T1000 (cell line): ENCODE measurements at regions not wholly inside any gene's neighbourhood (a gene's known extent, or its start where the extent isn't known, plus 50 kb on each side); places are given as distances from the start of the nearest gene placed in this dataset.

Experiments used
- DNase-seq: peaks from one replicate; lab custom pipeline; 2025; ENCODE audit warnings: mixed read lengths; lab: John Stamatoyannopoulos, UW

DNA sequence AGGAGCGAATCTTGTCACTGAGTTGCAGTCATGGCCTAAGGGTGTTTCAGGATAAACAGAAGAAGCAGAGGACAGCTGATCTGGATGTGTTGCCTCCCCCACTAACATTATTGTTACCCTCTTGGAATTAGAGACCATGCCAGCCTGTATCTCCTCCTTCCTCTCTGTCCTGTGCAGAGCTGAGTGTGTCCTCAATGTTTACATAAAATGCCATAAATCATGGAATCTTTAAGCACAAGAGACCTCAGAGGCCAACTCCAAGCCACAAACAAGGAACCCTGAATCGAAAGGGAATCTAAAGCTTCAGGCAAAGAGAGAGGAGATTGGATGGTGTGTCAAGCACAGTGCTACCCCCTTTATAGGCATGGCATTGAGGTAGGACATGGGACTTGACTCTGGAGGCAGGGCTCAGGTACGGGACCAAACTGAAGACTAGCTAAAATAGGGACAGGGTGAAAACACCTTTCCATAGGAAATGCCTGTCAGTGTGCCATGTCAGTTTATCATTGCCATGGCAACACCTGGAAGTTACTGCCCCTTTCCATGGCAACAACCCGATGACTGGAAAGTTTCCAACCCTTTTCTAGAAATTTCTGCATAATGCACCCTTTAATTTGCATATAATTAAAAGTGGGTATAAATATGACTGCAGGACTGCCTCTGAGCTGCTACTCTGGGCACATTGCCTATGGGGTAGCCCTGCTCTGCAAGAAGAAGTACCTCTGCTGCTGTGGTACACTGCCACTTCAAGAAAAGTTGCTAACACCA is 489.7 kb downstream of the MIAT start:
- no peak for DNase-seq

GRCh38 chr22:27148055-27148454 is 490.7 kb downstream of the MIAT start:
- no peak for DNase-seq

GRCh38 chr22:27148886-27149470 is 491.6 kb downstream of the MIAT start:
- no peak for DNase-seq

DNA sequence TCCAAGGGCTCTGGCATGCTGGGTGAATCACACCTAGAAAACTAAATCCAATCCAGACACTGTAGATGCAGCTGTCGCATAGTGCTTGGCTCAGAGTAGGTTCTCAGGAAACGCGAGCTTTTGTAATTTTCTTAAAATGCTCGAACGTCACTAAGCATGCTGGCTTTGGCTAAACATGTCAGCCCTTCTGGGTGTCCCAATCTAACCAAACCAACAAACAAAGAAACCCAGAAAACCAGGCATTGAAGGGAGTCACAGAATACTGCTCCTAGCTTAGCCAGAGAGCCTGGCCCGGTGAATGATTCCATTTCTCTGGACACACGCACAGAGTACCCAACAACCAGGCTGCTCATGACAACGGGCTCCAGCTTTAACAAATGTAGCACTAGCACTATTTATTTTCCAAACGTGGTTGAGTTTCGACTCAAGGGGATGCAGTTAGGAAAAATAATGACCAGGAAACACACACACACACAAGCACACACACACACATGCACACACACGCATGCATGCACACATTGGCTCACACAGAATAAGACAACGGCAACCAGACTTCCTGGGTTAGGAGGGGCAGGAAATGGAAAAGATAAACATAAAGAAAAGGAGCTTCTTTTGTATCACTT is 492.6 kb downstream of the MIAT start:
- no peak for DNase-seq

DNA sequence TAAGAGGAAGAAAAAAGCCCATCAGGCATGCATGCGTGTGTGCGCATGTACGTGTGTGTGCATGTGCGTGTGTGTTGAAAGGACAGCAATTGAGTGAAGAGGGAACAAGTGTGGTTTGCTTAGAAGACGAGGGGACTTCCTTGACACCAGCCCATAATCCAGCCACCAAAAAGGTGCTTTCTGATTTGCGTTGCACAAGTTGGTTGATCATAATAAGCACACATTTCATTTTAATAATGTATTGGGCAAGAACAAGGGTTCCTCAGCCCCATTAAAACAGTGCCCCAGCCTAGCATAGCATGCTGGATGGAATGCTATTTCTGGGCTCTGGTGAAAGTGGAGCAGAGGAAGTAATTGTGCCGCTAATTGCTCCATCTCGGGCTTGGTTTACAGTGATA is 493.2 kb downstream of the MIAT start:
- DNase-seq = no peak

- no peak for DNase-seq
Observed at GRCh38 chr22:27151407-27151806, 494.0 kb downstream of the MIAT start.

DNA sequence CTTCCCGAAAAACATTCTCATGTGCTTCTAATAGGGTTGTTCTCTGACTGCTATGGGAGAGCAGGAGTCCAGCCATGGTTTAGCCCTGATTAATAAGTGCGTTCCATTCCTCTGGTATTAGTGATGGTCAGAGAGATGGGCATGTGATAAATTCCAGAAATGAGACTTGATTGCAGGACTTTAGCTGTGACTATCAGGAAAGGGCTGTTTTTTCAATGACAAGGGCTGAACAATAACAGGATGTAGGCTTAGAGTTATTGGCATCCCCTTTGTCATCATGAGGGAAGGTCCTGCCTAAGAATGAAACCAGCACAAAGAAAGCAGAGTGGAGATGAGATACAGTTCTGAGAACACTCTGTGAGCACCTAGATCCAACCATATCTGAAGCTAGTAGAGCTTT is 494.6 kb downstream of the MIAT start:
- no peak for DNase-seq

- no peak for DNase-seq
Observed at GRCh38 chr22:27152883-27153282, 495.5 kb downstream of the MIAT start.

DNA sequence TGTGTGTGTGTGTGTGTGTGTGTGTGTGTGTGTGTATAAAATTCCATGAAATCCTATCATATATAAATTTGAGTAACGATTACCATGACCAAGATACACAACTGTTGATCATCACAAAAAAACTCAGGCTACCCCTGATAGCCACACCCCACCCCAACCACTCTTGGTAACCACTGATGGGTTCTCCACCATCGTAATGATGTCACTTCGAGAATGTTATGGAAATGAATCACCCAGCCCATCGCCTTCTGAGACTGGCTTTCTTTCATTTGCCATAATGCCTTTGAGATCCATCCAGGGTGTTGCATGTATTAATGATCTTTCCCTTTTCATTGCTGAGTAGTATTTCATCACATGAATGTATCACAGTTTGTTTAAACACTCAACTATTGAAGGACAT is 496.0 kb downstream of the MIAT start:
- DNase-seq = no peak

DNA sequence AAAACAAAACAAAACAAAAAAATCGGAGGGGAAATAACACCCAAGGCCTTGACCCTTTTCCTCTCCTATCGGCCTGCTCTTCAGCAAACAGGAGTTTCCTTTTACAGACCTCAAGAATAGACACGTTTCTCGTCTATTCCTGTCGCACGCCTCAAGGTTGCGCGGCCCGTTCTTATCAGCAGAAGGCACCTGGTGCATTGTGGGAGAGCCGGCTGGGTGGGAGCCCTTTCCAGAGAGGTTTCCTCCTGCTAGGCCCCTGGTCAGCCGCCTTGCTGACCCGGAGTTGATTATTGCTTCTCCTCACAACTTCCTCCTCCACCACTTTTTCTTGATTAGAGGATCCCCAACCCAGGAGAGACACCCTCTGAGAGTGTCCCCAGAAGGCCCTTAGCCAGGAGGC is 497.3 kb downstream of the MIAT start:
- no peak for DNase-seq

DNA sequence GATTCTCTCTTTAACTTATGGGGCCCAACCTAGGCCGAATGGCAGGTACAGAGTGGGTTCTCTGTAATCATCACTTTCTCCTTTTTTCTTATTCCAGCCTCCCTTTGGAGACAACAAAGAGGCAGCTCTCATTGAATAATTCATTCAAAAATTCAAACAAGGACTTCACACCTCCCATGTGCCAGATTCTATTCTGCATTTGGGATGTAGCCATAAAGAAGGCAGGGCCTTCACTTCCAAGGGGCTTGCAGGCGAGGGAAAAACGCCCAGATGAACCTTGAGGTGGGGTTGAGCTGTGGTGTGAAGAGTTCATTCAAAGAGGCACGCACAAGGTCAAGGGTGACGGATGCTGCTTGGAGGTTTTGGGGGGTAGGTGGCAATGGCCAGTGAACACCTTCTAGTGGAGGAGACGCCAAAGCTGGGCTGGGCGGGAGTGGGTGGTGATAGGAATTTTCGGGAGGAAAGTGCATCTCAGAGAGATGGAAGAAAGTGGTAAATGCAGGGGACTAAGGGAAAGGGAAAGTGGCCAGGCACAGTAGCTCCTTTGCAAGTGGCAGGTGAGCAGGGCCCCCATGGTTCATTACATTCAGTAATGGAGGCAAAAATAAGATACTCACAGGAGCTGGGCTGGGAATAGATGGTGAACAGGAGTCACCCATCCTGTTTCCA is 499.6 kb downstream of the MIAT start:
- no peak for DNase-seq

- no peak for DNase-seq
Observed at GRCh38 chr22:27157666-27158370, 500.4 kb downstream of the MIAT start.

GRCh38 chr22:27159016-27159415 is 501.6 kb downstream of the MIAT start:
- no peak for DNase-seq

GRCh38 chr22:27159716-27160295 is 502.4 kb downstream of the MIAT start:
- no peak for DNase-seq

DNA sequence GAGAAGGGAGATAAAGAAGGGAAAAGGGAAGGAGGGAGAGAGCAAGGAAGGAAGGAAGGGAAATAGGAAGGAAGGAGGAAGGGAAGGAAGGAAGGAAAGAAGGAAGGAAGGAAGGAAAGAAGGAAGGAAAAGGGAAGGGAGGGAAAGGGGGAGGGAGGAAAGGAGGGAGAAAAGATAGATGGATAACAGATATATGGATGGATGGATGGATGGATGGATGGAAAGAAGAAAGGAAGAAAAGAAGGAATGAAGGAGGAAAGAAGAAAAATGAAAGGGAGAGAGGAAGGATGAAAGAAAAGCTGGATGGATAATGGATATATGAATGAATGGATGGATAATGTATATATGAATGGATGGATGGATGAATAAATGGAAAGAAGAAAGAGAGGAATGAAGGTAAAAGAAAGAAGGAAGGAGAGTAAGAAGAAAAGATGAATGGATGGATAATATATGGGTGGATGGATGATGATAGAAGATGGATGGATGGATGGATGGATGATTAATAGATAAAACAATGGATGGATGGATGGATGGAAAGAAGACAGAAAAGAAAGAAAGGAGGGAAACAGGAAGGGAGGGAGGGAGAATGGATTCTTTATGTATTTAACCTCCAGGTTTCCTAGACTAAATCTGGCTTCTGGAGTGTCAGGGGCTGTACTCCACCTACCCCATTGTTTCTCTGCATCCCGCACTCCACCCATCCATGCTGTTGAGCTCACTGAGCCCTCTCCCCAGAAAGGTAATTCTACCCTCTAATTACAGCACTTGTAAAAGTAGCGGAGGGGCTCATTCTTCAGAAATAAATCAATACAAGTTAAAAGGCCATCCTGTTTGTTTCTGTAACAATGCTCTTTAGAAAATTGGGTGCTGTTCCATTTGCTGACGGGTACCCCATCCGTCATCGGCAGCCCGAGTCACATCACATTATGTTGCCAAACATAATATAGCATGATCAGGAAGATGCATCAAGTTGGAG is 506.1 kb downstream of the MIAT start:
- DNase-seq = no peak

DNA sequence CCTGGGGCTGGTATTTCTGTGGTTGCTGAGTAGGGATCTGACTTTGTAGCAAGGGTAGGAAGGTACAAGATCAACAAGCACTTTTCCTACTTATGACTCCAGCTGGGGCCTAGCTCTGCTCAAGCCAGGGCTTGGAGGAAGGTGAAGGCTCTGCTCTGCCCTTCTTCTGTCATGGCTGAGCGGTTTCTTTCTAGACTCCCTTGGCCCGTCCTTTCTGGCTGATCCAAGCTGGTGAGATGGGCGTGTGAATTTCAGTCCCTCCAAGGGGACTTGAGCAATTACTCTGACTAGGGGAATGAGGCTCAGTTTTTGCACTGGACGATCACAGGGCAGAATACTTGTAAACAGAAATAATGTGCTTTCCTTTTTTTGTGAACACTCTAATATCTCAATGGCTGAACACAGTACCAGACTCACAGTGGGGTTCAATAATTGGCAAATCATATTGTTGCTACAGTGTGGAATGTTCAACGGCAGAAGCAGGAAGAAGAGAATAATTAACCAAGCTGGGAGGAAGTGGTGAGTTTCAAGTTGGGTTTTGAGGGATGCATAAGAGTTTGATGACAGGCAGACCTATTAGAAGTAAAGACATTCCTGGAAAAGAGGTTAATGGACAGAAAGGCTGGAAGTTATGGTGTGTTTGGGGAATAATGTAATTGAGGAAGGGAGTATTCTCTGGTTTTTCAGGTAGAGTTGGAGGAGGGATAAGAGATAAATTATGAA is 507.6 kb downstream of the MIAT start:
- no peak for DNase-seq

- no peak for DNase-seq
Observed at GRCh38 chr22:27168681-27169080, 511.3 kb downstream of the MIAT start.

DNA sequence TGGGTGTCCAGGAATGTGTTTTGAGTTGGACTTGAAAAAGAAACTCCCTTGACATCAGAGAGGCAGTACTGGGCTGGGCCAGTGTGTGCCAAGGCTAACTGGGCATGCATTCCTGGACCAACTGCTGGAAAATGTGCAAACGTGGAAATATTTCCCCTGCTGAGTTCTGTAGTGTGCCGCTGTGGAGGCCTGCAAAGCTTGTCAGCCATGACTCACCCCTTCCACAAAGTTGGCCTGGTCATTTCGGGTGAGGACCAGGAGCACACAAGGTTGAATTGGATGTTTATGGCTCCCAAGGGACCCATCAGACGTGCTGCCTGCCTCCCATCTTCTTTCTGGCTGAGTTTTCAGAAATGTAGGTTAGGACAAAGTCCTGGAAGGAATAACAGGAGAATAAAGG is 513.1 kb downstream of the MIAT start:
- DNase-seq = peak; percentile 73

- DNase-seq = no peak
Observed at GRCh38 chr22:27171212-27171611, 513.8 kb downstream of the MIAT start.

GRCh38 chr22:27173530-27173929 is 516.1 kb downstream of the MIAT start:
- no peak for DNase-seq
